Stimulated activated CD4-positive, alpha-beta T cell treated with anti-CD3 and anti-CD28 coated beads, Interleukin-4, amount 100 ng/mL, for 4 hours (primary cell): ENCODE measurements at regions not wholly inside any gene's neighbourhood (a gene's known extent, or its start where the extent isn't known, plus 50 kb on each side); places are given as distances from the start of the nearest gene placed in this dataset.

ENCODE experiments used
- DNase-seq, 2 experiments: peaks; one replicate each; pipeline ENCODE4 v3.0.0-alpha.2; 2020

DNA sequence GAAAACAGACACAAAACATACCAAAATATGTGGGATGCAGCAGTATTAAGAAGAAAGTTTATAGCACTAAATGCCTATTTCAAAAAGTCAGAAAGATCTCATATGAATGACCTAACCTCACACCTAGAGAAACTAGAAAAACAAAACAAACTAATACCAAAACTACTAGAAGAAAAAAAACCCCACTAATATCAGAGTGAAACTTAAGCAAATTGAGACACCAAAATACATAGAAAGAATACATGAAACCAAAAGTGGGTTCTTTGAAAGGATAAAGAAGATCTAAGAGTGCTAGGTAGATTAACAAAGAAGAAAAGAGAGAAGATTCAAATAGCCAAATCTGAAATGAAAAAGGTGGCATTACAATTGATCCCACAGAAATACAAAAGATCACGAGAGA lies 494.1 kb downstream of the SH2D4B start:
- DNase-seq: no peak

- no peak for DNase-seq
Measured at GRCh38 chr10:81034383-81034782, 496.7 kb downstream of the SH2D4B start.

DNA sequence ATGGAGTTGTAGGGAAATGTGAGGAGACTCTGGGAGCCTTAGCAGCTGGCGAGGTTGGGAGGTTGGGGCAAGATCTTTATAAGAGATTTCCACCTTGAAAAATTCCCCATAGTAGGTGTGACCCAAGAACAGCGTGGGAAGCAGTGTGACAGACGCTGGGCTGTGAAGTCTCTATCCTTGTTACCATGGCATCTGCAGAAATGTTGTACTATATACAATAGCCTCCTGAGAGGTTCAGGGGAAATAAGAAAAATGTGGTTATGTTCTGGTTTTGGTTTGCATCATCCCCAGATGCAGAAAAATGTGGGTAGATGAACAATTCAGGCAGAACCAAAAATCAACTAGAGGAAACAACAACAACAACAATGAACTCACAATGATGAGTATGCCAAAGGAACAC lies 498.6 kb downstream of the SH2D4B start:
- no peak for DNase-seq

GRCh38 chr10:81040031-81040430 lies 502.3 kb downstream of the SH2D4B start:
- DNase-seq: no peak

GRCh38 chr10:81040940-81041339 lies 503.2 kb downstream of the SH2D4B start:
- no peak for DNase-seq

- no peak for DNase-seq
Measured at GRCh38 chr10:81042647-81043046, 504.9 kb downstream of the SH2D4B start.

- no peak for DNase-seq
Measured at GRCh38 chr10:81065474-81065873, 527.8 kb downstream of the SH2D4B start.

DNA sequence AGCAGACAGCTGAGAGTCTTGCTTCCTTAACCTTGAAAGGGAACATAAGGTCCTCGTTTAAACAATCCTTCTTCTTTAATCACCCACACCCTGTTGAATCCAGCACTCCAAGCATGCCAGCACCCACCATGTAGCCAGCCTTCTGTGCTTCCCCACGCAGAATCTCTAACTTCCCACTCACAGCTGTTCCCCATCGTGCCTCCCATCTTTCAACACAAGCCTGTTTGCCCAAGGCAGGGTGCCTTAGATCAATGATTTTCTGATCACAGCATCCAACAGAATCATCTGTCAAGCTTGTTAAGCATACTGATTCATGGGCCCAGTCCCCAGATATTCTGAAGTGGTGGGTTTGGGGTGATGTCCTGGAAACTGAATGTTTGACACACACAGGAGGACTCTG lies 530.8 kb downstream of the SH2D4B start:
- no peak for DNase-seq

DNA sequence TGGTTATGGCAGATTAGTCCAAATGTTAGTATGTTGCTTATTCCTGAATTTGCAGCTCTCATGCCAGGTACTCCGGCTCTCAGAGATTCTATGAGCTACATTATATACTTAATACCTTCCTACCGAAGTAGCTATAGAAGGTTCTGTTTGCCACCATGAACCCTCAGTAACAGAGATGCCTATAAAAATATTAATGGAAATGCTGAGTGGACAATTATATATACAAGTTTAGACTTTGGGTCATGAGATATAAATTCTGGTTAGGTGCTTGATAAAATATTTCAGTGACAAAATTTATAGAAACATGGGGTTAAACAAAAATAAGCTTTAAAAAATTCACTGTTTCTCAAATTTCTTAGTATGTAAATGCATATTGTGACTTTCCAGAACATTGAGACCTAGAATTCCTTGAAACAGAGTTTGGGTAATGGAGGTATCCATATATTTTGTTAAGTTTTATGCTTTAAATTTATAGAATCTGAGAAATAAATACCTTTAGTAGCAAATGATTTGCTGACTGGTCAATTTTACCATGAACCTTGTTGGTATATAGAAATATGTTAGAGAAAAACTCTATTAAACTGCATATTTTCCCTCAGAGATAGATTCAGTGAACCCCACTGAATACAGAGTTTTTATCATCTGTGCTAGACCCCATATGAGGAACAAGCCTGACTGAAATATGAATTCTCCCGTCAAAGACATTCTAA lies 533.5 kb downstream of the SH2D4B start:
- DNase-seq: no peak

- DNase-seq: no peak
Measured at GRCh38 chr10:81073155-81073554, 535.5 kb downstream of the SH2D4B start.

- no peak for DNase-seq
Measured at GRCh38 chr10:81081887-81082620, 544.4 kb downstream of the SH2D4B start.

DNA sequence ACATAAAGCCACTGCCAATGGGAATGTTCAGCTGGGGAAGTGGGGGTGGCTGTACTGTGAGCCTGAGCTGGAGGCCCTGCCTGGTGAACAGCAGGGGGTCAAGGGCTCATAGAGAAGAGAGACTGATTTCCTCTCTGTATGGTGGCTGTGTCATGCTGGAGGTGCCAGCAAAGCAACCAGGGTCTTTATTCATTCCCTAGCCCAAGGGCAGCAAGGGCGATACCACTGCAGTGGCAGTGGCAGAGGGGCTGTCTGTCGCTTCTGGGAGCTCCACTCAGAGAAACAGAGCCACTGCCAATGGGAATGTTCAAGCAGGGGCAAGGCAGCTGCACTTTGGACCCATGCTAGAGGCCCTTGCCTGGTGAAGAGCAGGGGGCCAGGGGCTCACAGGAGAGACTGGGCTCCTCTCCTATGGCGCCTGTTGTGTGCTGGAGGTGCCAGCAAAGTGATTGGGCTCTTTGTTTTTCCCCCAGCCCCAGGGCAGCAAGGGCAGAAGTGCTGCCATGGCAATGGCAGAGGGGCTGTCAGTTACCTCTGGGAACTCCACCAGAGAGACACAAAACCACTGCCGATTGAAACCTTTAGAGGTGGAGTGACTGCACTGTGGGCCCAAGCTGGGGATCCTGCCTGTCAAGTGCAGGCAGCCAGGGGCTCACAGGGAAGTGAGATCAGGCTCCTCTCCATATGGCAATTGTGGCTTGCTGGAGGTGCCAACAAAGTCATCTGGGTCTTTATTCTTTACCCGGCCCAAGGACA lies 545.1 kb downstream of the SH2D4B start:
- no peak for DNase-seq

- DNase-seq: no peak
Measured at GRCh38 chr10:81093056-81093455, 555.4 kb downstream of the SH2D4B start.

GRCh38 chr10:81095238-81095637 lies 557.5 kb downstream of the SH2D4B start:
- DNase-seq: no peak

GRCh38 chr10:81096558-81096957 lies 558.9 kb downstream of the SH2D4B start:
- no peak for DNase-seq

GRCh38 chr10:81101062-81101461 lies 563.4 kb downstream of the SH2D4B start:
- no peak for DNase-seq

DNA sequence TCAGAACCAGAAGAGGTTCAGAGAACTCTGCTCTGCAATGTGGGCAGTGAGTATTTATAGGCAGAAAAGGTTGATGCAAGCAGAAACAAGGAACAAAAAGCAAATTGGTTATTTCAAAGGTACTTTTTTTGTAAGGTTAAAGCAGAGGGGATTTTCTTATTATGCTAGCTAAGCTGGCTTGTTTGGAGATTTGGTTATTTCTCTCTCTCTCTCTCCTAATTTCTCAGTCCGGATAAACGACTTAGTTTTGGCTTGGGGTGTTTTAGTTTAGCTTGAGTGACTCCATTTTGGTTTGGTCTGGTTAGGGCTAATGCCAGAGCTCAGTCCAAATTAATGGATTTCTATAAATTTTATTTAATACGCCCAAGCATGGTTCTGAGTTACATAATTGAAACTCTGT lies 566.8 kb downstream of the SH2D4B start:
- no peak for DNase-seq

GRCh38 chr10:81108516-81109199 lies 571.0 kb downstream of the SH2D4B start:
- no peak for DNase-seq

DNA sequence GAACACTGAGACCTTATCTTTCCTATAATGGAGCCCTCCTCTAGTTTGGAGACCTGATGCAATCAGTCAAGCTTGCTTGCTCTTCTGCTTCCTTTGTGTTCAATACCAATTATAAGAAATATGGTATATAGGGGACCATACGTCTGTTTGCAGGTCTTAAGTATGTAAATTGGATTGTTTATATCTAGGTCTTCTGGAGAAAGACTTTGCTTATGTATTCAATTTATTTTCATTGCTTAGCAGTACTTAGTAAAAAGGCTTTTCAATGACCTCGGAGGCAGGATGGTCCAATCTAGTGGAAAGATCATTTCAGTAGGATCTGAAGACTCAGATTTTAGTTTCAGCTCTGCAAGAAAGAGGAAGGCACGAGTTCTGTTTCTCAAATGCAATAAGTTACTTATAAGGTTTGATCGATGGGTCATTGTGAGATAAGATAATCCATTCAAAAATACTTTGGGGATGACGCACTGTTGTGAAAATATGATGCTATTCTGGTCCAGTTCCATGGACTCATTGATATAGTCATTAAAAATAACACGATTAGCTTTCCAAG lies 571.6 kb downstream of the SH2D4B start:
- DNase-seq: no peak

GRCh38 chr10:81116201-81116600 lies 578.5 kb downstream of the SH2D4B start:
- no peak for DNase-seq

- no peak for DNase-seq
Measured at GRCh38 chr10:81116990-81117389, 579.3 kb downstream of the SH2D4B start.

DNA sequence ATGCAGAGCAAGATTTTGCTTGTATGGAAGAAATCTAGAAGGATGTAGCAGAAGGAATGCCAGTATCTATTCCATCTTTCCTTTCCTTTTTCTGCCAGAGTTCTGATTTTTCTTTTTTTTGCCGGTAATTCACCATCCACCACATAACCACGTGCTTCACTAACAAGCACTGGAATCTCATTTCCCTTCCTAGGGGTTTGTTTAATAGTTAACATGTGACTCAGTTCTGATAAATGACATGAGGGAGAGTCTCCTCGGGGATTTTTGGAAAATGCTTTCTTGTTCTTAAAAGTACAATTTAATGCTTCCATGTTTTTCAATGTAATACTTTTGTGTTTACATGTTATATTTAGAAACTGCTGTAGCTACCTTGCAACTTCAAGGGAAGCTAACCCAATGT lies 590.2 kb downstream of the SH2D4B start:
- DNase-seq: no peak

DNA sequence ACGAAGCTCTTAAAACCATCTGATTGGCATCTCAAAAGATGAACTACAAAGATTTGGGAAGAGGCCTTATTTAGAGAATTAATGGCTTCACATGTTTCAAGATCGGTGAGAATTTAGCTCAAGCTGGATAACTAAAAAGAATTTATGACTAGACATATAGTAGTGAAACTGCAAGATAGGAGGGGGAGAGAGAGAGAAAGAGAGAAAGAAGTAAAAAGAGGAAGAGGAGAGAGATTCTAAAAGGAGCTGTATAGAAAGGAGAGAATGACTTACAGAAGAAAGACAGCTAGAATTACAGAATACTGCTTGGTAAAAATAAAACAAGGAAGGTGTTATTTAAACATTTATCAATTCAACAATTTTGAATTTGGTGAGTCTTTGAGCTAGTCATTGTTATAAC lies 592.3 kb downstream of the SH2D4B start:
- DNase-seq: no peak
